Retinal pigment epithelial cell (primary cell): ENCODE measurements at regions not wholly inside any gene's neighbourhood (a gene's known extent, or its start where the extent isn't known, plus 50 kb on each side); places are given as distances from the start of the nearest gene placed in this dataset.
A peak's percentile ranks its signal among the peaks of the same experiment; 100 is the strongest.

Experiments used
- DNase-seq: peaks from one replicate; pipeline ENCODE4 v3.0.0-alpha.2; 2010; ENCODE audit warnings: low read depth
- H3K4me3 ChIP-seq: 2 replicates; pipeline ENCODE4 v1.5.1; 2011; ENCODE audit warnings: mild to moderate bottlenecking, low read length, control low read depth, moderate library complexity
- TF ChIP-seq, protein P1 (sequence below): conservative IDR thresholded peaks from 2 replicates; pipeline ENCODE4 v1.5.1; 2011; ENCODE audit warnings: low read depth, low read length, control low read depth, inconsistent platforms

DNA sequence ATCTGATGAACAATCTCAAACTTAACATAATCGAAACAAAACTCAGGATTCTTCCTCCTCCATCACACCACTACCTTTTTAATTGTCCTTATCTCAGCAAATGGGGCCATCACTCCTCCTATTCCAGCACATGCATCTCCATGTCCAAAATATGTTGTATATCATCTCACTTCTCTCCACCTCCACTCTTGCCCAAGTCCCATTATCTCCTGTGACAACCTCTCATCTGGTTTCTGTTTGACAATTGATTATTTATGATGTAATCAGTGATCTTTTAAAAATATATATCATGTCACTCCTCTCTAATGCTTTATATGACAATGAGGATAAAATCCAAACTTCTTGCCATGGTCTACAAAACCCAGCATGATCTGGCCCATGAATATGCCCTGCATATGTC lies 200.8 kb upstream of the HMGA2 start:
- DNase-seq, result no peak
- no peak overlapping the region for H3K4me3 ChIP-seq
- TF ChIP-seq, protein P1, sequence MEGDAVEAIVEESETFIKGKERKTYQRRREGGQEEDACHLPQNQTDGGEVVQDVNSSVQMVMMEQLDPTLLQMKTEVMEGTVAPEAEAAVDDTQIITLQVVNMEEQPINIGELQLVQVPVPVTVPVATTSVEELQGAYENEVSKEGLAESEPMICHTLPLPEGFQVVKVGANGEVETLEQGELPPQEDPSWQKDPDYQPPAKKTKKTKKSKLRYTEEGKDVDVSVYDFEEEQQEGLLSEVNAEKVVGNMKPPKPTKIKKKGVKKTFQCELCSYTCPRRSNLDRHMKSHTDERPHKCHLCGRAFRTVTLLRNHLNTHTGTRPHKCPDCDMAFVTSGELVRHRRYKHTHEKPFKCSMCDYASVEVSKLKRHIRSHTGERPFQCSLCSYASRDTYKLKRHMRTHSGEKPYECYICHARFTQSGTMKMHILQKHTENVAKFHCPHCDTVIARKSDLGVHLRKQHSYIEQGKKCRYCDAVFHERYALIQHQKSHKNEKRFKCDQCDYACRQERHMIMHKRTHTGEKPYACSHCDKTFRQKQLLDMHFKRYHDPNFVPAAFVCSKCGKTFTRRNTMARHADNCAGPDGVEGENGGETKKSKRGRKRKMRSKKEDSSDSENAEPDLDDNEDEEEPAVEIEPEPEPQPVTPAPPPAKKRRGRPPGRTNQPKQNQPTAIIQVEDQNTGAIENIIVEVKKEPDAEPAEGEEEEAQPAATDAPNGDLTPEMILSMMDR, result no peak

DNA sequence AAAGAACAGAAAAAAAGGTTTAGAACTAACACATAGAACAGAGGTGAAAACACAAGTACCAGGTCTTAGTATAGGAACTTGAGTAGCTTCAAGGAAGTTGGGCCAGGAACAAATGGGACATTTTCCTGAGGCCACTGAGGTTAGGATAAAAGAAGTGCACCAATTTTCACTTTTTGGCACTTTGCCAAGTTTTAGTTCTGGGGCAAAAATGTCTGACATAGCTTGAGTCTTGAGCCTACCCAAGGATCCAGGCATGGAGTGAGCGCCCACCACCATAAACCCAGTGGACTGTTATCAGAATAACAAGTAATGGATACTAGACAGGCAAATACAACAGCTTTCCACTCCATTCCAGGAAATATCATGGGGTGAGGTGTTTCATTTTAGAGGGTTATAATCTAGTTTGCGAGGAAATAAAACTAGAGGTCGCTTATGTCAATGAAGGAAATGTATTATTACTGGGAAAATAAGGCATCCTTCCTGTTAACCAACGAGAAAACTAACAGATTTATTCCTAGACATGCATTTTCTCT lies 199.7 kb upstream of the HMGA2 start:
- no peak for DNase-seq
- H3K4me3 ChIP-seq, result no peak overlapping the region
- TF ChIP-seq, protein P1, result no peak

DNA sequence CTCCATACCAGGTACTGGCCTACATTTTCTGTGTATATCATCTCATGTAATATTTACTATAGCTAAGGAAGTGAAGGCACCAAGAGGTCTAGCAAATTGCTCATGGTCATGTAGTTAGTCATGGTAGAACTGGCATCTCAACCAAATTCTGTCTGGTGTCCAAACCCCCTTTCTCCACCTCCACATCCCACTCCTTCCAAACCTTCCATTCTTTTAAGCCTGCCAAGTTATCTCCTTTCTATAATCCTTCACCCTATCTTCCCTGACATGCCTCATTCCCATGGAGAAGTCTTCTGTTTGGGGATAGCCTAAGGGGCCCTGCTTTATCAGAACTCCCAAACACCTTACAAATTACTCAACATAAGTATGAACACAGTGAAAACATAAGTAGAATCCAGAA lies 196.2 kb upstream of the HMGA2 start:
- no peak overlapping the region for H3K4me3 ChIP-seq
- TF ChIP-seq, protein P1, result no peak
- no peak for DNase-seq

DNA sequence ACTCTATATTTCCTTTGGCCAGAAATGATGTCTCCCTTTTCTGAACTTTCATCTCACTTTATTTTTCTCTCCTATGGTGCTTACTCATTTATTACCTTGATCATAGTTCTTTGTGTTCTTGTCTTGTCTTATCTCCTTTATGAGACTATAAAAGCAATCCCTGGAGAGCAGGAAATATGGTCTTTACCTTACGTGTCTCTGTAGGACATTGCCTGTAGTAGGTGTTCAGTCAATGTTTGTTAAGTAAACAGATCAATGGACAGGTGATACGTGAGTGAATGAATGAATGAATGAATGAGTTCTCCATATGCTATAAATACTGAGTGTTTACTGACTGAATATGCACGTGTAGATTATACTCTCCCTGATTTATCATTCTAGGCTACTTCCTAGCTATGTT lies 193.7 kb upstream of the HMGA2 start:
- no peak for DNase-seq
- no peak overlapping the region for H3K4me3 ChIP-seq
- TF ChIP-seq, protein P1, result no peak

DNA sequence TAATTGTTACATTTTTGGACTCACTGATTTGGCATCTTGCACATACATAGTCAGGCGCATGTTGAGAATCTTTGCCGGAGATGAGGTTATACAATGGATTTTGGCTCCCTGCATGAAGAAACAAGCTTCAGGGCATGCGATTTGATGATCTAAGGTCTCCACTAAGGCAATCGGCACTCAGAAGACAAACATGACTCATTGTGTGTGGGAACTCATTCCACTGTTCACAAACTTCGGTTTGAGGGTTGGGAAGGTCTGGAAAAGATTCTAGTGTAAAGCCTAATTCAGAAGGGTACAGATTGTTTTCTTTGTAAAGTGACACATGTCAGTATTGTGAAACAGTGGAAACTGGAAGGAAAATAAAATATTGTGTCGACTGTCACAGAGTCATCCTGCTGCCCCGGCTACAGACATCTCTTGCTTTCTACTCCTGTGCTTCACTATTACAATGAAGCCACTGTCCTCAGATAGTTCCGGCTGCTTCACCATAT lies 192.6 kb upstream of the HMGA2 start:
- DNase-seq, result peak; percentile 85

DNA sequence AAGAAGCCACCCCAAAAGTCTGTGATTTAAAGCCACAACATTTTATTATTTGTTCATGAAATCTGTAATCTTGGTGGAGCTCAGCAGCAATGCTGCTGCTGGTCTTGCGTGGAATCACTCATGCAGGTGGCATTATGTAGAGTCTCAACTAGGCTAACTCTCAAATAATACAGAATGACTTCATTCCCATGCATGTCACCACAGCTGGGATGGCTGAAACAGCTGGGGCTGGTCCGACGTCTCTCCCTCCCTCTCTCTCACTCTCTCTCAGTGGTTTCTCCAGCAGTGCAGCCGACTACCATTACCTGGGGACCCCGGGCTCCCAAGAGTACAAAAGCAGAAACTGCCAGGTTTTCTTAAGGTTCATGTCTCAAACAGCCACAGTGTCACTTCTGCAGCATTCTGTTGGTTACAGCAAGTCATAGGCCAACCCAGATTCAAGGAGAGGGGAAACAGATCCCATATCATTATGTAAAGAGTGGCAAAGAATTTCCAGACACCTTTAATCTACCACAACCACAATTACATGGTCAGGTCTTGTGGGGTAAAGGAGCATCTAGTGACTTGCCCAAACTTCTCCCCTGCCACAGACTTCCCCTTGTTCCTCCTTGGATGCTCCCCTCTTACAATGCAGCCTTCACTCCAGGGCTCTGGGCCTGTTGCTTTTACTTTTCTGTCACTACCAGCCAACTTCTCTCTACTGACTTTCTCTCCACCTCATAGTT lies 192.0 kb upstream of the HMGA2 start:
- DNase-seq, result no peak
- TF ChIP-seq, protein P1, result no peak
- H3K4me3 ChIP-seq, result no peak overlapping the region

More for the DNA sequence above, 192.6 kb upstream of the HMGA2 start:
- H3K4me3 ChIP-seq, result no peak overlapping the region
- TF ChIP-seq, protein P1, result no peak

DNA sequence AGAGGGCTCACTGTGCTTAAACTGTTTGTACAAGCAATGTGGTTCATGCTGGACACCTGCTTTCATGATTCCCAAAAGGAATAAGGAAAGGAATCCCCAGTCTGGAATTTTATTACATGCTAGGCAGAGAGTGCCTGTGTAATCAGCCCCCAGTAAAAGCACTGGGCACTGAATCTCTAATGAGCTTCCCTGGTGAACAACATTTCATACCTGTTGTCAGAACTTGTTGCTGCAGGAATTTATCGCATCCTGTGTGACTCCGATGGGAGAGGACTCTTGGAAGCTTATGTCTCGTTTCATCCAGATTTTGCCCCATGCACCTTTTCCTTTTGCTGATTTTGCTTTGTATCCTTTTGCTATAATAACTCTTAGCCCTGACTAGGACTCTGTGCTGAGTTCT lies 190.2 kb upstream of the HMGA2 start:
- no peak overlapping the region for H3K4me3 ChIP-seq
- TF ChIP-seq, protein P1, result no peak
- no peak for DNase-seq
